Caco-2 (cell line): ENCODE measurements at regions not wholly inside any gene's neighbourhood (a gene's known extent, or its start where the extent isn't known, plus 50 kb on each side); places are given as distances from the start of the nearest gene placed in this dataset.
"Not testable (repeated sequence)": the region's sequence is repeated elsewhere in the genome, so short reads cannot be mapped to it uniquely, and the experiment has no call there.

Source experiments
- BruUV-seq: library from RNA; stranded (reverse); fragments of 400-500 nt; replicated peaks from 2 replicates; lab custom pipeline; 2021; lab: Mats Ljungman, UMichigan
- CTCF ChIA-PET: fragments of 300-600 bp; sonication (Branson Sonifier 250); formaldehyde crosslinking; loops from one replicate; lab custom pipeline; 2022; ENCODE audit warnings: antibody characterized with exemption; lab: Charles Lee
- POLR2A ChIA-PET: fragments of 300-600 bp; sonication (Branson Sonifier 250); formaldehyde crosslinking; loops from one replicate; lab custom pipeline; 2022; ENCODE audit warnings: antibody characterized with exemption; lab: Charles Lee
- DNase-seq, 2 experiments: peaks; one replicate each; pipeline versions ENCODE4 v3.0.0 to v3.0.0-alpha.2; 2020 to 2022
- H3K27me3 ChIP-seq: replicated peaks from 2 replicates; pipeline ENCODE4 v1.6.0; 2011; ENCODE audit warnings: low read length; ENCODE audit not compliant: control insufficient read depth, insufficient read depth
- H3K36me3 ChIP-seq: 2 replicates; pipeline ENCODE4 v1.5.1; 2011; ENCODE audit warnings: low read length; ENCODE audit not compliant: control insufficient read depth, insufficient read depth
- H3K4me1 ChIP-seq: fragments of 250-450 bp; sonication (Bioruptor Pico); 2 replicates; pipeline ENCODE4 v1.5.1; 2020; ENCODE audit warnings: mild to moderate bottlenecking
- H3K4me3 ChIP-seq: 2 replicates; pipeline ENCODE4 v1.5.1; 2011; ENCODE audit warnings: low read depth, mild to moderate bottlenecking, control low read depth, low read length
- H3K9me3 ChIP-seq: fragments of 250-450 bp; sonication (Bioruptor Pico); 2 replicates; pipeline ENCODE4 v1.5.1; 2020; ENCODE audit warnings: mild to moderate bottlenecking, moderate library complexity
- H3K27ac Mint-ChIP-seq: one replicate; pipeline ENCODE4 v1.8.0; 2022; ENCODE audit warnings: mixed read lengths; ENCODE audit not compliant: unreplicated experiment
- H3K27me3 Mint-ChIP-seq: one replicate; pipeline ENCODE4 v1.8.0; 2022; ENCODE audit warnings: mixed read lengths; ENCODE audit not compliant: insufficient read depth, unreplicated experiment
- H3K36me3 Mint-ChIP-seq: one replicate; pipeline ENCODE4 v1.8.0; 2022; ENCODE audit warnings: mild to moderate bottlenecking, mixed read lengths; ENCODE audit not compliant: insufficient read depth, unreplicated experiment
- H3K4me1 Mint-ChIP-seq: one replicate; pipeline ENCODE4 v1.8.0; 2022; ENCODE audit warnings: low read depth, mixed read lengths; ENCODE audit not compliant: unreplicated experiment
- H3K4me3 Mint-ChIP-seq: one replicate; pipeline ENCODE4 v1.8.0; 2022; ENCODE audit warnings: mild to moderate bottlenecking, moderate library complexity, mixed read lengths; ENCODE audit not compliant: unreplicated experiment
- H3K9me3 Mint-ChIP-seq: one replicate; pipeline ENCODE4 v1.8.0; 2022; ENCODE audit warnings: mixed read lengths; ENCODE audit not compliant: unreplicated experiment
- CTCF ChIP-seq, 2 experiments: fragments of 200-600 bp in 1 of 2; IDR thresholded peaks; 1 replicate in 1 of 2; 2 replicates in 1 of 2; pipeline versions ENCODE4 v1.5.1 to v1.8.0; 2011 to 2022; ENCODE audit warnings: antibody characterized with exemption in 1 of 2, control low read depth in 1 of 2, inconsistent platforms in 1 of 2, low read depth in 1 of 2, low read length in 1 of 2, mild to moderate bottlenecking in 1 of 2, moderate library complexity in 1 of 2; ENCODE audit not compliant: insufficient read depth in 1 of 2, severe bottlenecking in 1 of 2, unreplicated experiment in 1 of 2
- intact Hi-C: fragments of 100-400 bp; cut with micrococcal nuclease; formaldehyde crosslinking; loops from one replicate; pipeline ENCODE4 v1.10.0; 2022; ENCODE audit not compliant: unreplicated experiment

GRCh38 chrX:142637206-142637605 lies 388.5 kb upstream of the SPANXN4 start:
- CTCF ChIA-PET: no interaction called here

GRCh38 chrX:142616636-142617035 lies 409.1 kb upstream of the SPANXN4 start:
- H3K27ac Mint-ChIP-seq: no peak overlapping the region
- H3K4me1 ChIP-seq: no peaks in the 10 kb centered on the region
- no TSS peak for BruUV-seq
- no peak overlapping the region for H3K4me3 Mint-ChIP-seq
- H3K27me3 ChIP-seq: no peaks in the 10 kb centered on the region
- H3K4me3 ChIP-seq: no peak overlapping the region
- POLR2A ChIA-PET: no interaction called here
- H3K4me1 Mint-ChIP-seq: no peaks in the 10 kb centered on the region
- TF ChIP-seq CTCF (IDR thresholded peaks at IDR 0.05; ENCODE audit: insufficient read depth in 1 of 2, low read depth in 1 of 2, low read length in 1 of 2, severe bottlenecking in 1 of 2, unreplicated experiment in 1 of 2): no peak
- H3K9me3 ChIP-seq: no peaks in the 10 kb centered on the region
- no peaks in the 10 kb centered on the region for H3K9me3 Mint-ChIP-seq
- no peak for DNase-seq
- H3K36me3 Mint-ChIP-seq: no peaks in the 10 kb centered on the region
- CTCF ChIA-PET: no interaction called here
- intact Hi-C loops: no loop called here
- no peaks in the 10 kb centered on the region for H3K27me3 Mint-ChIP-seq
- no peaks in the 10 kb centered on the region for H3K36me3 ChIP-seq

More at GRCh38 chrX:142637206-142637605, 388.5 kb upstream of the SPANXN4 start:
- no peak for TF ChIP-seq CTCF (IDR thresholded peaks at IDR 0.05; ENCODE audit: insufficient read depth in 1 of 2, low read depth in 1 of 2, low read length in 1 of 2, severe bottlenecking in 1 of 2, unreplicated experiment in 1 of 2)
- H3K36me3 ChIP-seq: no peaks in the 10 kb centered on the region
- H3K4me3 ChIP-seq: no peak overlapping the region
- BruUV-seq: no TSS peak
- Mint-ChIP-seq H3K27me3 (no peaks in the 10 kb centered on the region), H3K4me3 (no peak overlapping the region), H3K36me3 (no peaks in the 10 kb centered on the region), H3K27ac (no peak overlapping the region), H3K4me1 (no peaks in the 10 kb centered on the region), H3K9me3 (no peaks in the 10 kb centered on the region)
- H3K4me1 ChIP-seq: no peaks in the 10 kb centered on the region
- intact Hi-C loops: no loop called here
- no peaks in the 10 kb centered on the region for H3K27me3 ChIP-seq
- POLR2A ChIA-PET: no interaction called here
- H3K9me3 ChIP-seq: no peaks in the 10 kb centered on the region
- DNase-seq: no peak

- Mint-ChIP-seq H3K4me1 (no peaks in the 10 kb centered on the region), H3K27me3 (no peaks in the 10 kb centered on the region), H3K9me3 (no peaks in the 10 kb centered on the region), H3K27ac (no peak overlapping the region), H3K36me3 (no peaks in the 10 kb centered on the region), H3K4me3 (no peak overlapping the region)
- no peaks in the 10 kb centered on the region for H3K36me3 ChIP-seq
- no peak overlapping the region for H3K4me3 ChIP-seq
- ChIA-PET POLR2A (no interaction called here), CTCF (no interaction called here)
- TF ChIP-seq CTCF (IDR thresholded peaks at IDR 0.05; ENCODE audit: insufficient read depth in 1 of 2, low read depth in 1 of 2, low read length in 1 of 2, severe bottlenecking in 1 of 2, unreplicated experiment in 1 of 2): no peak
- H3K9me3 ChIP-seq: no peaks in the 10 kb centered on the region
- BruUV-seq: no TSS peak
- no peaks in the 10 kb centered on the region for H3K27me3 ChIP-seq
- no peaks in the 10 kb centered on the region for H3K4me1 ChIP-seq
- intact Hi-C loops: no loop called here
- no peak for DNase-seq
Measured at GRCh38 chrX:142613403-142613802, 408.3 kb upstream of the MAGEC2 start.

GRCh38 chrX:142606629-142607028 lies 401.5 kb upstream of the MAGEC2 start:
- peak in 1 of 2 experiments; percentile 0 for DNase-seq
- H3K36me3 ChIP-seq, H3K4me3 ChIP-seq, BruUV-seq, H3K27me3 ChIP-seq, H3K9me3 ChIP-seq, CTCF ChIA-PET, H3K27ac Mint-ChIP-seq, intact Hi-C loops, H3K4me3 Mint-ChIP-seq, H3K4me1 ChIP-seq, H3K4me1 Mint-ChIP-seq, H3K27me3 Mint-ChIP-seq, H3K36me3 Mint-ChIP-seq, H3K9me3 Mint-ChIP-seq, POLR2A ChIA-PET: not testable (repeated sequence)
